IMR-90 (cell line): ENCODE measurements at regions not wholly inside any gene's neighbourhood (a gene's known extent, or its start where the extent isn't known, plus 50 kb on each side); places are given as distances from the start of the nearest gene placed in this dataset.

Experiments used
- ATAC-seq: fragments of 200-7000 bp; cut with Tn5 transposase; 2 replicates; pipeline ENCODE4 v1.9.1; 2020; ENCODE audit warnings: low read depth, mild to moderate bottlenecking, moderate library complexity
- BruUV-seq: library from RNA; stranded (reverse); fragments of 400-500 nt; replicated peaks from 2 replicates; lab custom pipeline; 2021; lab: Mats Ljungman, UMichigan
- CTCF ChIA-PET: fragments of 300-600 bp; formaldehyde crosslinking; extraction: SDS; loops from one replicate; lab custom pipeline; 2021; ENCODE audit warnings: antibody characterized with exemption; lab: Yijun Ruan, JAX
- POLR2A ChIA-PET: fragments of 300-600 bp; sonication (Branson Sonifier 250); formaldehyde crosslinking; loops from one replicate; lab custom pipeline; 2022; ENCODE audit warnings: antibody characterized with exemption; ENCODE audit not compliant: unreplicated experiment; lab: Charles Lee
- DNase-seq: peaks from one replicate; pipeline ENCODE4 v3.0.0; 2013
- H2AFZ ChIP-seq: replicated peaks from 2 replicates; pipeline ENCODE3; 2013; ENCODE audit warnings: low read length, mild to moderate bottlenecking; ENCODE audit not compliant: poor library complexity
- H2AK5ac ChIP-seq: 2 replicates; pipeline ENCODE4 v1.6.1; 2013; ENCODE audit warnings: low read depth, low read length, inconsistent platforms
- H2AK9ac ChIP-seq: replicated peaks from 2 replicates; pipeline ENCODE3; 2013; ENCODE audit warnings: mild to moderate bottlenecking, low read depth, low read length, moderate library complexity; ENCODE audit not compliant: poor library complexity
- H2BK120ac ChIP-seq: 2 replicates; pipeline ENCODE4 v1.6.1; 2013; ENCODE audit warnings: low read depth, low read length, inconsistent platforms
- H2BK15ac ChIP-seq: 3 replicates; pipeline ENCODE4 v1.6.1; 2013; ENCODE audit warnings: low read depth, low read length, inconsistent platforms
- H2BK20ac ChIP-seq: 2 replicates; pipeline ENCODE4 v1.6.1; 2013; ENCODE audit warnings: low read depth, mild to moderate bottlenecking, inconsistent platforms, low read length, moderate library complexity
- H2BK5ac ChIP-seq: 2 replicates; pipeline ENCODE4 v1.6.1; 2013; ENCODE audit warnings: mild to moderate bottlenecking, low read depth, low read length, inconsistent platforms; ENCODE audit not compliant: poor library complexity, severe bottlenecking
- H3K14ac ChIP-seq: replicated peaks from 2 replicates; pipeline ENCODE4 v1.6.1; 2013; ENCODE audit warnings: low read depth, low read length, inconsistent platforms
- H3K18ac ChIP-seq: 2 replicates; pipeline ENCODE4 v1.6.1; 2013; ENCODE audit warnings: low read depth, low read length, control low read depth
- H3K23ac ChIP-seq: 2 replicates; pipeline ENCODE4 v1.6.1; 2013; ENCODE audit warnings: low read depth, low read length, inconsistent platforms
- H3K27ac ChIP-seq: 2 replicates; pipeline ENCODE4 v1.5.1; 2013; ENCODE audit warnings: mild to moderate bottlenecking, control low read depth, low read length; ENCODE audit not compliant: insufficient read depth
- H3K27me3 ChIP-seq: 2 replicates; pipeline ENCODE4 v1.6.1; 2013; ENCODE audit warnings: low read length; ENCODE audit not compliant: control insufficient read depth, insufficient read depth
- H3K36me3 ChIP-seq: 2 replicates; pipeline ENCODE4 v1.6.1; 2013; ENCODE audit warnings: low read length, mixed read lengths; ENCODE audit not compliant: control insufficient read depth, insufficient read depth
- H3K4ac ChIP-seq: 2 replicates; pipeline ENCODE4 v1.6.1; 2013; ENCODE audit warnings: low read depth, low read length, inconsistent platforms
- H3K4me1 ChIP-seq: 2 replicates; pipeline ENCODE4 v1.6.1; 2013; ENCODE audit warnings: low read length, mixed read lengths; ENCODE audit not compliant: control insufficient read depth, insufficient read depth
- H3K4me2 ChIP-seq: 2 replicates; pipeline ENCODE4 v1.6.1; 2013; ENCODE audit warnings: low read depth, mild to moderate bottlenecking, control low read depth, low read length, moderate library complexity
- H3K4me3 ChIP-seq: 2 replicates; pipeline ENCODE4 v1.5.1; 2013; ENCODE audit warnings: low read depth, mild to moderate bottlenecking, control low read depth, low read length, moderate library complexity; ENCODE audit not compliant: insufficient read depth
- H3K56ac ChIP-seq: 2 replicates; pipeline ENCODE4 v1.6.1; 2013; ENCODE audit warnings: low read length, inconsistent platforms; ENCODE audit not compliant: insufficient read depth; ENCODE audit errors: extremely low read depth
- H3K79me1 ChIP-seq, 2 experiments: 2 replicates each; pipeline ENCODE4 v1.6.1; 2013; ENCODE audit warnings: low read length in 2 of 2, inconsistent platforms in 1 of 2, low read depth in 1 of 2
- H3K9ac ChIP-seq: 2 replicates; pipeline ENCODE4 v1.6.1; 2013; ENCODE audit warnings: low read depth, low read length, control low read depth
- H3K9me1 ChIP-seq: 2 replicates; pipeline ENCODE4 v1.6.1; 2013; ENCODE audit warnings: low read length, inconsistent platforms; ENCODE audit not compliant: insufficient read depth
- H3K9me3 ChIP-seq: 2 replicates; pipeline ENCODE4 v1.6.1; 2013; ENCODE audit warnings: low read length; ENCODE audit not compliant: control insufficient read depth, insufficient read depth
- H4K20me1 ChIP-seq: 2 replicates; pipeline ENCODE4 v1.6.1; 2013; ENCODE audit warnings: low read length, inconsistent platforms; ENCODE audit not compliant: insufficient read depth
- H4K5ac ChIP-seq: 2 replicates; pipeline ENCODE4 v1.6.1; 2013; ENCODE audit warnings: mild to moderate bottlenecking, low read depth, low read length, control low read depth
- H4K8ac ChIP-seq, 2 experiments: 2 replicates each; pipeline ENCODE4 v1.6.1; 2013; ENCODE audit warnings: low read depth in 2 of 2, low read length in 2 of 2, control low read depth in 1 of 2, inconsistent platforms in 1 of 2
- H4K91ac ChIP-seq: 2 replicates; pipeline ENCODE4 v1.6.1; 2013; ENCODE audit warnings: low read depth, low read length, inconsistent platforms; ENCODE audit not compliant: insufficient read depth
- BHLHE40 ChIP-seq: fragments of 150-350 bp; IDR thresholded peaks from 2 replicates; pipeline ENCODE4 v1.6.1; 2016; ENCODE audit warnings: mild to moderate bottlenecking, low read depth, low read length
- CEBPB ChIP-seq: IDR thresholded peaks from 2 replicates; pipeline ENCODE4 v1.6.1; 2012; ENCODE audit warnings: low read depth, low read length, improper control_type of control experiment
- CHD1 ChIP-seq: IDR thresholded peaks from 2 replicates; pipeline ENCODE4 v1.6.1; 2012; ENCODE audit warnings: low read depth, low read length, improper control_type of control experiment
- CTCF ChIP-seq: conservative IDR thresholded peaks from 2 replicates; pipeline ENCODE4 v1.5.1; 2012; ENCODE audit warnings: mild to moderate bottlenecking, low read depth, low read length, improper control_type of control experiment
- ELK1 ChIP-seq: fragments of 150-350 bp; IDR thresholded peaks from 2 replicates; pipeline ENCODE4 v1.6.1; 2016; ENCODE audit warnings: low read depth, mild to moderate bottlenecking, low read length, moderate library complexity, borderline replicate concordance
- FOS ChIP-seq: fragments of 150-350 bp; IDR thresholded peaks from 2 replicates; pipeline ENCODE4 v1.6.1; 2016; ENCODE audit warnings: low read depth, low read length
- MAFK ChIP-seq: IDR thresholded peaks from 2 replicates; pipeline ENCODE4 v1.6.1; 2012; ENCODE audit warnings: low read depth, low read length, improper control_type of control experiment
- MAZ ChIP-seq: IDR thresholded peaks from 2 replicates; pipeline ENCODE4 v1.6.1; 2012; ENCODE audit warnings: low read depth, mild to moderate bottlenecking, low read length, improper control_type of control experiment, moderate library complexity, borderline replicate concordance
- MXI1 ChIP-seq: IDR thresholded peaks from 2 replicates; pipeline ENCODE4 v1.6.1; 2012; ENCODE audit warnings: low read depth, mild to moderate bottlenecking, low read length, moderate library complexity, borderline replicate concordance
- NFE2L2 ChIP-seq: fragments of 150-350 bp; IDR thresholded peaks from 2 replicates; pipeline ENCODE4 v1.6.1; 2016; ENCODE audit warnings: low read depth, mild to moderate bottlenecking, low read length
- POLR2A ChIP-seq: IDR thresholded peaks from 2 replicates; pipeline ENCODE4 v1.6.1; 2012; ENCODE audit warnings: mild to moderate bottlenecking, low read depth, low read length
- RAD21 ChIP-seq: IDR thresholded peaks from 2 replicates; pipeline ENCODE4 v1.6.1; 2012; ENCODE audit warnings: low read length, improper control_type of control experiment
- RCOR1 ChIP-seq: IDR thresholded peaks from 2 replicates; pipeline ENCODE4 v1.6.1; 2012; ENCODE audit warnings: mild to moderate bottlenecking, low read length, improper control_type of control experiment; ENCODE audit not compliant: insufficient replicate concordance
- RFX5 ChIP-seq: IDR thresholded peaks from 2 replicates; pipeline ENCODE4 v1.8.0; 2012; ENCODE audit warnings: low read depth, mild to moderate bottlenecking, low read length, moderate library complexity
- SMC3 ChIP-seq: fragments of 150-350 bp; IDR thresholded peaks from 2 replicates; pipeline ENCODE4 v1.6.1; 2016; ENCODE audit warnings: low read depth, mild to moderate bottlenecking, antibody characterized with exemption, low read length, moderate library complexity
- USF2 ChIP-seq: fragments of 150-350 bp; IDR thresholded peaks from 2 replicates; pipeline ENCODE4 v1.6.1; 2017; ENCODE audit warnings: mild to moderate bottlenecking, antibody characterized with exemption, low read length, low read depth
- WGBS, 2 experiments: methylation state at CpG; one replicate each; pipeline versions ENCODE4 v1.1.5 to v1.1.7; 2013; ENCODE audit warnings: missing lambda C conversion rate in 2 of 2; ENCODE audit not compliant: insufficient read length in 1 of 2; ENCODE audit errors: extremely low coverage in 2 of 2; 5-methylcytosine and 5-hydroxymethylcytosine counted together
- dilution Hi-C: fragments of 300-500 bp; cut with HindIII; formaldehyde crosslinking; loops from one replicate; pipeline ENCODE4 v1.14.3; 2018; ENCODE audit warnings: low sequenced_read_pairs; ENCODE audit not compliant: unreplicated experiment
- in situ Hi-C: fragments of 300-500 bp; cut with MboI; formaldehyde crosslinking; loops from 3 replicates; pipeline ENCODE4 v1.14.3; 2019; ENCODE audit warnings: low sequenced_read_pairs, inconsistent platforms, mixed read lengths
- intact Hi-C: fragments of 100-400 bp; cut with micrococcal nuclease; formaldehyde crosslinking; loops from 2 replicates; pipeline ENCODE4 v1.10.0; 2022

- ATAC-seq: no peak
- H2BK120ac ChIP-seq: no peak overlapping the region
- no peak overlapping the region for H2AK5ac ChIP-seq
- no peak overlapping the region for H4K91ac ChIP-seq
- H3K36me3 ChIP-seq: no peaks in the 10 kb centered on the region
- no peak overlapping the region for H3K18ac ChIP-seq
- H2BK20ac ChIP-seq: no peak overlapping the region
- no peaks in the 10 kb centered on the region for H4K20me1 ChIP-seq
- H3K27ac ChIP-seq: no peak overlapping the region
- no peak for TF ChIP-seq FOS
- no peak for TF ChIP-seq SMC3
- no peak for TF ChIP-seq MAFK
- TF ChIP-seq CEBPB: no peak
- TF ChIP-seq POLR2A: no peak
- TF ChIP-seq CHD1: no peak
- no peak for TF ChIP-seq RFX5
- no peak for TF ChIP-seq CTCF
- no peak for TF ChIP-seq MAZ
- TF ChIP-seq RAD21: no peak
- TF ChIP-seq BHLHE40: no peak
- TF ChIP-seq NFE2L2: no peak
- TF ChIP-seq RCOR1: no peak
- TF ChIP-seq ELK1: no peak
- no peak for TF ChIP-seq USF2
- TF ChIP-seq MXI1: no peak
- in situ Hi-C loops (no loop called here), dilution Hi-C loops (no loop called here), intact Hi-C loops (no loop called here)
- POLR2A ChIA-PET: no interaction called here
- H3K4me3 ChIP-seq: no peak overlapping the region
- BruUV-seq: no TSS peak
- no peak overlapping the region for H3K14ac ChIP-seq
- H3K79me1 ChIP-seq: no peaks in the 10 kb centered on the region
- H3K4ac ChIP-seq: no peak overlapping the region
- H3K4me2 ChIP-seq: no peak overlapping the region
- no peak overlapping the region for H2BK5ac ChIP-seq
- peaks cover 2% of the 10 kb centered on the region; the same call in 1 of the 2 replicates for H3K27me3 ChIP-seq
- CTCF ChIA-PET: no interaction called here
- H3K9me1 ChIP-seq: no peaks in the 10 kb centered on the region
- H3K9ac ChIP-seq: no peak overlapping the region
- WGBS, 2 experiments: 100% methylated on average over 1 of the region's 2 CpGs; no CpG with 5 or more reads in 1 of the 2 experiments
- no peak overlapping the region for H4K8ac ChIP-seq
- H3K56ac ChIP-seq: no peak overlapping the region
- no peak overlapping the region for H2AK9ac ChIP-seq
- H3K9me3 ChIP-seq: no peaks in the 10 kb centered on the region
- no peak overlapping the region for H2AFZ ChIP-seq
- no peak overlapping the region for H2BK15ac ChIP-seq
- peaks cover 3% of the 10 kb centered on the region; the same call in 1 of the 2 replicates for H3K4me1 ChIP-seq
- no peak overlapping the region for H3K23ac ChIP-seq
- no peak for DNase-seq
- H4K5ac ChIP-seq: no peak overlapping the region
Observed at GRCh38 chr3:28936154-28936553, 344.7 kb upstream of the RBMS3 start.
